ENCODE measurements at regions not wholly inside any gene's neighbourhood (a gene's known extent, or its start where the extent isn't known, plus 50 kb on each side); places are given as distances from the start of the nearest gene placed in this dataset.

GRCh38 chr16:86335266-86336172 is 174.8 kb upstream of the FOXF1 start:
- no peak overlapping the region for H3K27ac ChIP-seq
- no peak for TF ChIP-seq ZFX (IDR thresholded peaks at IDR 0.05)

- TF ChIP-seq ZFX (IDR thresholded peaks at IDR 0.05) (no peak), CTCF (conservative IDR thresholded peaks at IDR 0.05) (no peak)
- H3K27ac ChIP-seq = no peak overlapping the region
These were observed 173.2 kb upstream of the FOXF1 start for GRCh38 chr16:86337138-86337537.

- TF ChIP-seq ZFX (IDR thresholded peaks at IDR 0.05) = no peak
- no peak for TF ChIP-seq CTCF (conservative IDR thresholded peaks at IDR 0.05)
- no peak overlapping the region for H3K27ac ChIP-seq
These were observed 172.5 kb upstream of the FOXF1 start for GRCh38 chr16:86337581-86338402.

GRCh38 chr16:86338403-86339115 is 171.8 kb upstream of the FOXF1 start:
- H3K27ac ChIP-seq = no peak overlapping the region
- TF ChIP-seq CTCF (conservative IDR thresholded peaks at IDR 0.05) (no peak), ZFX (IDR thresholded peaks at IDR 0.05) (no peak)

GRCh38 chr16:86342161-86342834 is 168.0 kb upstream of the FOXF1 start:
- TF ChIP-seq ZFX (IDR thresholded peaks at IDR 0.05) (no peak), CTCF (conservative IDR thresholded peaks at IDR 0.05) (no peak)
- H3K27ac ChIP-seq = no peak overlapping the region

- TF ChIP-seq CTCF (conservative IDR thresholded peaks at IDR 0.05) = no peak
- no peak for TF ChIP-seq ZFX (IDR thresholded peaks at IDR 0.05)
These were observed 167.1 kb upstream of the FOXF1 start for GRCh38 chr16:86343027-86343795.

More at GRCh38 chr16:86343027-86343795, 167.1 kb upstream of the FOXF1 start:
- H3K27ac ChIP-seq = no peak overlapping the region

Data from C4-2B (cell line).